Neural cell (in vitro differentiated cells): ENCODE measurements at regions not wholly inside any gene's neighbourhood (a gene's known extent, or its start where the extent isn't known, plus 50 kb on each side); places are given as distances from the start of the nearest gene placed in this dataset.

Source experiments
- H2AFZ ChIP-seq: fragments of 200-600, 300-800 bp; sonication (generic), shearing (Covaris generic); 2 replicates; pipeline ENCODE4 v1.6.0; 2014; ENCODE audit warnings: low read depth, mild to moderate bottlenecking, antibody characterized with exemption, low read length, moderate library complexity
- H3F3A ChIP-seq: fragments of 200-600 bp; shearing (Covaris generic); 2 replicates; pipeline ENCODE4 v1.6.1; 2016; ENCODE audit warnings: mild to moderate bottlenecking, moderate library complexity, mixed read lengths, antibody characterized with exemption, low read length; ENCODE audit not compliant: insufficient read depth, poor library complexity, severe bottlenecking
- H3K27ac ChIP-seq: fragments of 200-600, 300-800 bp; sonication (generic), shearing (Covaris generic); 2 replicates; pipeline ENCODE4 v1.5.1; 2014; ENCODE audit warnings: mild to moderate bottlenecking, low read length, moderate library complexity
- H3K27me3 ChIP-seq: fragments of 300-800, 200-600 bp; sonication (generic), shearing (Covaris generic); 2 replicates; pipeline ENCODE4 v1.6.0; 2014; ENCODE audit warnings: mild to moderate bottlenecking, low read depth, low read length, moderate library complexity; ENCODE audit not compliant: insufficient read depth
- H3K36me3 ChIP-seq: fragments of 300-800, 200-600 bp; sonication (generic), shearing (Covaris generic); 2 replicates; pipeline ENCODE4 v1.5.1; 2014; ENCODE audit warnings: mild to moderate bottlenecking, antibody characterized with exemption, low read length, moderate library complexity; ENCODE audit not compliant: insufficient read depth
- H3K4me2 ChIP-seq: fragments of 300-800, 200-600 bp; sonication (generic), shearing (Covaris generic); 2 replicates; pipeline ENCODE4 v1.6.0; 2014; ENCODE audit warnings: mild to moderate bottlenecking, low read length
- H3K4me3 ChIP-seq: fragments of 300-800, 200-600 bp; sonication (generic), shearing (Covaris generic); 2 replicates; pipeline ENCODE4 v1.5.1; 2014; ENCODE audit warnings: mild to moderate bottlenecking, low read length, moderate library complexity
- H3K79me2 ChIP-seq: fragments of 200-600 bp; shearing (Covaris generic); replicated peaks from 2 replicates; pipeline ENCODE4 v1.6.0; 2014; ENCODE audit warnings: mild to moderate bottlenecking, low read length, moderate library complexity; ENCODE audit not compliant: insufficient read depth
- H3K9ac ChIP-seq: fragments of 300-800, 200-600 bp; sonication (generic), shearing (Covaris generic); 2 replicates; pipeline ENCODE4 v1.6.1; 2016; ENCODE audit warnings: mild to moderate bottlenecking, low read length, mixed read lengths
- H3K9me2 ChIP-seq: fragments of 200-600 bp; shearing (Covaris generic); 2 replicates; pipeline ENCODE4 v1.6.1; 2016; ENCODE audit warnings: mild to moderate bottlenecking, low read length, mixed read lengths; ENCODE audit not compliant: insufficient read depth
- H3K9me3 ChIP-seq: fragments of 200-600, 300-800 bp; sonication (generic), shearing (Covaris generic); 2 replicates; pipeline ENCODE4 v1.6.1; 2016; ENCODE audit warnings: mild to moderate bottlenecking, mixed run types, low read length, moderate library complexity, mixed read lengths
- H4K20me1 ChIP-seq: fragments of 200-600 bp; shearing (Covaris generic); 2 replicates; pipeline ENCODE4 v1.6.1; 2016; ENCODE audit warnings: mild to moderate bottlenecking, mixed run types; ENCODE audit not compliant: insufficient read depth
- EP300 ChIP-seq: fragments of 450-650 bp; conservative IDR thresholded peaks from 2 replicates; pipeline ENCODE4 v1.6.1; 2014; ENCODE audit warnings: antibody characterized with exemption, mild to moderate bottlenecking, moderate library complexity; ENCODE audit not compliant: poor library complexity, severe bottlenecking
- EZH2 ChIP-seq: fragments of 200-600, 300-800 bp; shearing (Covaris generic), sonication (generic); IDR thresholded peaks from 2 replicates; pipeline ENCODE4 v1.6.1; 2014; ENCODE audit warnings: antibody characterized with exemption, low read length, borderline replicate concordance, mild to moderate bottlenecking; ENCODE audit not compliant: insufficient read depth, poor library complexity, severe bottlenecking
- MXI1 ChIP-seq: fragments of 450-650 bp; conservative IDR thresholded peaks from 2 replicates; pipeline ENCODE4 v1.6.1; 2014; ENCODE audit warnings: antibody characterized with exemption, mild to moderate bottlenecking; ENCODE audit not compliant: poor library complexity, severe bottlenecking
- POLR2AphosphoS5 ChIP-seq: IDR thresholded peaks from 2 replicates; pipeline ENCODE4 v1.6.1; 2012
- RAD21 ChIP-seq: fragments of 450-650 bp; conservative IDR thresholded peaks from 2 replicates; pipeline ENCODE4 v1.6.1; 2014; ENCODE audit warnings: antibody characterized with exemption, mild to moderate bottlenecking, moderate library complexity
- SMC3 ChIP-seq: fragments of 450-650 bp; conservative IDR thresholded peaks from 2 replicates; pipeline ENCODE4 v1.6.1; 2014; ENCODE audit warnings: antibody characterized with exemption, mild to moderate bottlenecking, moderate library complexity; ENCODE audit not compliant: poor library complexity
- TAF1 ChIP-seq: IDR thresholded peaks from 2 replicates; pipeline ENCODE4 v1.6.1; 2012; ENCODE audit warnings: low read depth
- TF ChIP-seq, protein P1 (sequence below): IDR thresholded peaks from 2 replicates; pipeline ENCODE4 v1.6.1; 2012; ENCODE audit warnings: borderline replicate concordance
- TF ChIP-seq, protein P2 (sequence below): fragments of 450-650 bp; IDR thresholded peaks from 2 replicates; pipeline ENCODE4 v1.5.1; 2014; ENCODE audit warnings: antibody characterized with exemption, mild to moderate bottlenecking, moderate library complexity; ENCODE audit not compliant: poor library complexity, severe bottlenecking

DNA sequence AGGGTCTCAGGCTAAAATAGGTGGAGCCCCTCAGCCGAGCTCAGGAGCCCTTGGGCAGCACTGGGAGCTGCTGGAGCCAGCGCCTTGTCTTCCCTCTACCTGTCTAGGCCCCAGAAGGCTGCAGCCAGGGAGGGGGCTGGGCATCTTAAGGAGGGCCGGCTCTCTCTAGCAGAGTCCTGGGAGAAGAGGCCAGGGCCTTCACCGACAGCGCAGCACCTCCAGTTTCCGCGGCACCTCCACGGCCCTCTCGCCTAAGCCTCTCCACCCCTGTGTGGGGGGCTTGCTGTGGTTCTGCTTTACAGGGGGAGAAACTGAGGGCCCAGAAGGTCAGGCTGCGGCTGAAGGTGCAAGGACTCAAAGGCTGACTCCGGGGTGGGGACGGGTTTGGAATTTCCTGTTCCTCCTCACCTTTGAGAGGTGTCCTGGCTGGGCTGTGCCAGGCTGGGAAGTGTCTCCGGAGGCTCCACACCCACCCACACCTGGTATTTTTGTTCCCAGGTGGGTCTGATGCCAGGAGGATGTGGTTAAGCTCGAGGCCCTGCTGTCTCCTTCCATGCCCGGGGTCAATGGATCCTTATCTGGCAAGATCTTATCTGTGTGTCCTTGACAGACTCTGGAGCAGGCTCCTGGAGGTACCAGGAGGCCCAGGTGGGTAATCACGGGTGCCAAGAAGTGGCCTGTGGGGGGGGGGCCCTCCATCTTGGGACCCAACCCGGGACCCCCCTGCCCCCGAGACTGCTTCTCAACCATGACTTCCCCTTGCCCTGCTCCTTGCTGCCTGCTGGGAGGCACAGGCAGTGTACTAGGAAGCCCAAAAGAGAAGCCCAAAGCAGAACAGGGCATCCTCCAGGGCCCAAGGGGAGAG lies 95.3 kb upstream of the FGF3 start:
- no peaks in the 10 kb centered on the region for H3K9me2 ChIP-seq
- no peak overlapping the region for H3K4me2 ChIP-seq
- H3K27ac ChIP-seq, result no peak overlapping the region
- TF ChIP-seq POLR2AphosphoS5, result no peak
- TF ChIP-seq, protein P1, sequence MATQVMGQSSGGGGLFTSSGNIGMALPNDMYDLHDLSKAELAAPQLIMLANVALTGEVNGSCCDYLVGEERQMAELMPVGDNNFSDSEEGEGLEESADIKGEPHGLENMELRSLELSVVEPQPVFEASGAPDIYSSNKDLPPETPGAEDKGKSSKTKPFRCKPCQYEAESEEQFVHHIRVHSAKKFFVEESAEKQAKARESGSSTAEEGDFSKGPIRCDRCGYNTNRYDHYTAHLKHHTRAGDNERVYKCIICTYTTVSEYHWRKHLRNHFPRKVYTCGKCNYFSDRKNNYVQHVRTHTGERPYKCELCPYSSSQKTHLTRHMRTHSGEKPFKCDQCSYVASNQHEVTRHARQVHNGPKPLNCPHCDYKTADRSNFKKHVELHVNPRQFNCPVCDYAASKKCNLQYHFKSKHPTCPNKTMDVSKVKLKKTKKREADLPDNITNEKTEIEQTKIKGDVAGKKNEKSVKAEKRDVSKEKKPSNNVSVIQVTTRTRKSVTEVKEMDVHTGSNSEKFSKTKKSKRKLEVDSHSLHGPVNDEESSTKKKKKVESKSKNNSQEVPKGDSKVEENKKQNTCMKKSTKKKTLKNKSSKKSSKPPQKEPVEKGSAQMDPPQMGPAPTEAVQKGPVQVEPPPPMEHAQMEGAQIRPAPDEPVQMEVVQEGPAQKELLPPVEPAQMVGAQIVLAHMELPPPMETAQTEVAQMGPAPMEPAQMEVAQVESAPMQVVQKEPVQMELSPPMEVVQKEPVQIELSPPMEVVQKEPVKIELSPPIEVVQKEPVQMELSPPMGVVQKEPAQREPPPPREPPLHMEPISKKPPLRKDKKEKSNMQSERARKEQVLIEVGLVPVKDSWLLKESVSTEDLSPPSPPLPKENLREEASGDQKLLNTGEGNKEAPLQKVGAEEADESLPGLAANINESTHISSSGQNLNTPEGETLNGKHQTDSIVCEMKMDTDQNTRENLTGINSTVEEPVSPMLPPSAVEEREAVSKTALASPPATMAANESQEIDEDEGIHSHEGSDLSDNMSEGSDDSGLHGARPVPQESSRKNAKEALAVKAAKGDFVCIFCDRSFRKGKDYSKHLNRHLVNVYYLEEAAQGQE, result no peak
- no peak for TF ChIP-seq SMC3
- TF ChIP-seq RAD21, result no peak
- TF ChIP-seq TAF1, result no peak
- TF ChIP-seq MXI1, result no peak
- no peak for TF ChIP-seq EP300
- TF ChIP-seq, protein P2, sequence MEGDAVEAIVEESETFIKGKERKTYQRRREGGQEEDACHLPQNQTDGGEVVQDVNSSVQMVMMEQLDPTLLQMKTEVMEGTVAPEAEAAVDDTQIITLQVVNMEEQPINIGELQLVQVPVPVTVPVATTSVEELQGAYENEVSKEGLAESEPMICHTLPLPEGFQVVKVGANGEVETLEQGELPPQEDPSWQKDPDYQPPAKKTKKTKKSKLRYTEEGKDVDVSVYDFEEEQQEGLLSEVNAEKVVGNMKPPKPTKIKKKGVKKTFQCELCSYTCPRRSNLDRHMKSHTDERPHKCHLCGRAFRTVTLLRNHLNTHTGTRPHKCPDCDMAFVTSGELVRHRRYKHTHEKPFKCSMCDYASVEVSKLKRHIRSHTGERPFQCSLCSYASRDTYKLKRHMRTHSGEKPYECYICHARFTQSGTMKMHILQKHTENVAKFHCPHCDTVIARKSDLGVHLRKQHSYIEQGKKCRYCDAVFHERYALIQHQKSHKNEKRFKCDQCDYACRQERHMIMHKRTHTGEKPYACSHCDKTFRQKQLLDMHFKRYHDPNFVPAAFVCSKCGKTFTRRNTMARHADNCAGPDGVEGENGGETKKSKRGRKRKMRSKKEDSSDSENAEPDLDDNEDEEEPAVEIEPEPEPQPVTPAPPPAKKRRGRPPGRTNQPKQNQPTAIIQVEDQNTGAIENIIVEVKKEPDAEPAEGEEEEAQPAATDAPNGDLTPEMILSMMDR, result no peak
- no peak for TF ChIP-seq EZH2
- no peak overlapping the region for H3K9ac ChIP-seq
- no peaks in the 10 kb centered on the region for H4K20me1 ChIP-seq
- no peak overlapping the region for H3K4me3 ChIP-seq
- peaks cover 9% of the 10 kb centered on the region for H3K27me3 ChIP-seq
- no peaks in the 10 kb centered on the region for H3F3A ChIP-seq
- H3K79me2 ChIP-seq, result no peaks in the 10 kb centered on the region
- H3K36me3 ChIP-seq, result no peaks in the 10 kb centered on the region
- H2AFZ ChIP-seq, result no peak overlapping the region
- no peaks in the 10 kb centered on the region for H3K9me3 ChIP-seq

DNA sequence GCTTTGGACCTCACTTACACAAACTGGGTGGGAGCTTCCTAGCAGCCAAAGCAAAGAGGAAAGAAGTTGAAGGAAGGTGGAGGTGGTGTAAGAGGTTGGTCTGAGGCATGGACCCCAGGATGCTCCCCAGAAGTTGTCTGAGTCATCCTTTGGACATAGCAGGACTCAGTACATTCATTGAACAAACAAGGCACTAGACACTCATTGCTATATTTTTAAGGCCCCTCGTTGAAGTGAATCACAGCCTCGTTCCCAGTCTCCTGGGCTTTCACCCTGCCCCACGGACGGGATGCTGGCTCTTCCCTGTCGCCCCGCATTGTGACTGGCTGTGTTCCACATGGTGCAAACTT lies 95.9 kb upstream of the FGF3 start:
- Histone ChIP-seq H2AFZ (no peak overlapping the region), H3K4me2 (no peak overlapping the region)

More for the DNA sequence above, 95.9 kb upstream of the FGF3 start:
- no peaks in the 10 kb centered on the region for H3F3A ChIP-seq
- H3K79me2 ChIP-seq, result no peaks in the 10 kb centered on the region
- no peaks in the 10 kb centered on the region for H3K36me3 ChIP-seq
- peaks cover 9% of the 10 kb centered on the region for H3K27me3 ChIP-seq
- H3K9me2 ChIP-seq, result no peaks in the 10 kb centered on the region
- H3K4me3 ChIP-seq, result no peak overlapping the region
- no peak overlapping the region for H3K9ac ChIP-seq
- H3K27ac ChIP-seq, result no peak overlapping the region
- TF ChIP-seq EP300 (no peak), TAF1 (no peak), POLR2AphosphoS5 (no peak), EZH2 (no peak), MXI1 (no peak), SMC3 (no peak), RAD21 (no peak)
- TF ChIP-seq, protein P1, result no peak
- TF ChIP-seq, protein P2, result no peak
- H3K9me3 ChIP-seq, result no peaks in the 10 kb centered on the region
- no peaks in the 10 kb centered on the region for H4K20me1 ChIP-seq
